Activated T-cell treated with anti-CD3 and anti-CD28 coated beads, Interleukin-2, amount 50 U/mL, for 72 hours (primary cell): ENCODE measurements at regions not wholly inside any gene's neighbourhood (a gene's known extent, or its start where the extent isn't known, plus 50 kb on each side); places are given as distances from the start of the nearest gene placed in this dataset.

ENCODE experiments used
- ATAC-seq, 2 donors: fragments of 150-1000 bp; cut with Tn5 transposase; replicated peaks in 1 of 2; 2 replicates each; pipeline ENCODE4 v1.10.0; 2021; ENCODE audit warnings: moderate library complexity in 2 of 2, mild to moderate bottlenecking in 1 of 2
- DNase-seq, 2 donors: peaks; one replicate each; pipeline ENCODE4 v3.0.0; 2021 to 2022; ENCODE audit warnings: mixed read lengths in 1 of 2
- H3K27ac Mint-ChIP-seq: one replicate; pipeline ENCODE4 v1.8.0; 2022; ENCODE audit warnings: mild to moderate bottlenecking, moderate library complexity, mixed read lengths
- H3K27me3 Mint-ChIP-seq: one replicate; pipeline ENCODE4 v1.8.0; 2022; ENCODE audit warnings: low read depth, mixed read lengths
- H3K36me3 Mint-ChIP-seq, 2 donors: one replicate each; pipeline ENCODE4 v1.8.0; 2022; ENCODE audit warnings: mixed read lengths in 2 of 2, mild to moderate bottlenecking in 1 of 2; ENCODE audit not compliant: insufficient read depth in 2 of 2
- H3K4me1 Mint-ChIP-seq: one replicate; pipeline ENCODE4 v1.8.0; 2022; ENCODE audit warnings: low read depth, mixed read lengths
- H3K4me3 Mint-ChIP-seq, 2 donors: one replicate each; pipeline ENCODE4 v1.8.0; 2022; ENCODE audit warnings: mild to moderate bottlenecking in 2 of 2, mixed read lengths in 2 of 2, moderate library complexity in 2 of 2
- H3K9me3 Mint-ChIP-seq, 2 donors: one replicate each; pipeline ENCODE4 v1.8.0; 2022; ENCODE audit warnings: mixed read lengths in 2 of 2

GRCh38 chr20:55232647-55233046 lies 757.3 kb downstream of the DOK5 start:
- Mint-ChIP-seq H3K27ac (no peak overlapping the region), H3K4me3 (no peak overlapping the region), H3K27me3 (no peaks in the 10 kb centered on the region), H3K4me1 (no peaks in the 10 kb centered on the region), H3K9me3 (peaks cover 0 to 6% of the 10 kb centered on the region in 2 donors), H3K36me3 (no peaks in the 10 kb centered on the region)
- ATAC-seq (no peak), DNase-seq (no peak)

- Mint-ChIP-seq H3K27ac (no peak overlapping the region), H3K4me3 (no peak overlapping the region), H3K27me3 (no peaks in the 10 kb centered on the region), H3K9me3 (peaks cover 0 to 6% of the 10 kb centered on the region in 2 donors), H3K4me1 (no peaks in the 10 kb centered on the region), H3K36me3 (no peaks in the 10 kb centered on the region)
- DNase-seq (no peak), ATAC-seq (no peak)
These were observed 754.1 kb downstream of the DOK5 start for GRCh38 chr20:55229451-55229850.

- no peak overlapping the region for H3K27ac Mint-ChIP-seq
- no peak for DNase-seq
- H3K27me3 Mint-ChIP-seq, result no peaks in the 10 kb centered on the region
- H3K4me1 Mint-ChIP-seq, result no peaks in the 10 kb centered on the region
- H3K9me3 Mint-ChIP-seq, result peaks cover 3 to 4% of the 10 kb centered on the region in 2 donors
- H3K36me3 Mint-ChIP-seq, result no peaks in the 10 kb centered on the region
- ATAC-seq, result no peak
- H3K4me3 Mint-ChIP-seq, result no peak overlapping the region
These were observed 741.3 kb downstream of the DOK5 start for GRCh38 chr20:55216525-55217242.

- no peak overlapping the region for H3K27ac Mint-ChIP-seq
- H3K4me1 Mint-ChIP-seq, result no peaks in the 10 kb centered on the region
- H3K36me3 Mint-ChIP-seq, result no peaks in the 10 kb centered on the region
- H3K9me3 Mint-ChIP-seq, result peaks cover 0 to 3% of the 10 kb centered on the region in 2 donors
- H3K4me3 Mint-ChIP-seq, result no peak overlapping the region
- no peak for DNase-seq
- no peaks in the 10 kb centered on the region for H3K27me3 Mint-ChIP-seq
- no peak for ATAC-seq
These were observed 738.3 kb downstream of the DOK5 start for GRCh38 chr20:55213653-55214052.

GRCh38 chr20:55211481-55211880 lies 736.1 kb downstream of the DOK5 start:
- Mint-ChIP-seq H3K27ac (no peak overlapping the region), H3K4me3 (no peak overlapping the region), H3K9me3 (peaks cover 2 to 4% of the 10 kb centered on the region in 2 donors), H3K27me3 (no peaks in the 10 kb centered on the region), H3K4me1 (no peaks in the 10 kb centered on the region), H3K36me3 (no peaks in the 10 kb centered on the region)
- ATAC-seq, result no peak
- DNase-seq, result no peak

- H3K27me3 Mint-ChIP-seq, result no peaks in the 10 kb centered on the region
- no peaks in the 10 kb centered on the region for H3K4me1 Mint-ChIP-seq
- H3K9me3 Mint-ChIP-seq, result peaks cover 2 to 5% of the 10 kb centered on the region in 2 donors
- H3K27ac Mint-ChIP-seq, result no peak overlapping the region
- DNase-seq, result no peak
- no peak for ATAC-seq
- H3K4me3 Mint-ChIP-seq, result no peak overlapping the region
- no peaks in the 10 kb centered on the region for H3K36me3 Mint-ChIP-seq
These were observed 730.3 kb downstream of the DOK5 start for GRCh38 chr20:55205665-55206064.

GRCh38 chr20:55200317-55200716 lies 724.9 kb downstream of the DOK5 start:
- no peak for DNase-seq

GRCh38 chr20:55194947-55195346 lies 719.6 kb downstream of the DOK5 start:
- no peak for DNase-seq
- Mint-ChIP-seq H3K4me3 (no peak overlapping the region), H3K36me3 (peaks cover 0 to 2% of the 10 kb centered on the region in 2 donors), H3K4me1 (no peaks in the 10 kb centered on the region), H3K27ac (no peak overlapping the region), H3K27me3 (no peaks in the 10 kb centered on the region), H3K9me3 (peaks cover 12 to 15% of the 10 kb centered on the region in 2 donors)
- ATAC-seq, result no peak

More at GRCh38 chr20:55200317-55200716, 724.9 kb downstream of the DOK5 start:
- Mint-ChIP-seq H3K4me1 (no peaks in the 10 kb centered on the region), H3K27me3 (no peaks in the 10 kb centered on the region), H3K27ac (no peak overlapping the region), H3K36me3 (no peaks in the 10 kb centered on the region), H3K9me3 (peaks cover 7% of the 10 kb centered on the region in 2 donors), H3K4me3 (no peak overlapping the region)
- ATAC-seq, result no peak

GRCh38 chr20:55186228-55186627 lies 710.8 kb downstream of the DOK5 start:
- Mint-ChIP-seq H3K27ac (no peak overlapping the region), H3K4me3 (no peak overlapping the region), H3K4me1 (no peaks in the 10 kb centered on the region), H3K36me3 (peaks cover 0 to 1% of the 10 kb centered on the region in 2 donors), H3K27me3 (no peaks in the 10 kb centered on the region), H3K9me3 (peaks cover 13 to 19% of the 10 kb centered on the region in 2 donors)
- no peak for ATAC-seq
- no peak for DNase-seq

- no peaks in the 10 kb centered on the region for H3K4me1 Mint-ChIP-seq
- ATAC-seq, result no peak
- no peak overlapping the region for H3K27ac Mint-ChIP-seq
- no peak for DNase-seq
- H3K27me3 Mint-ChIP-seq, result no peaks in the 10 kb centered on the region
- H3K4me3 Mint-ChIP-seq, result no peak overlapping the region
- H3K9me3 Mint-ChIP-seq, result peaks cover 6 to 9% of the 10 kb centered on the region in 2 donors
- peaks cover 0 to 3% of the 10 kb centered on the region in 2 donors for H3K36me3 Mint-ChIP-seq
These were observed 699.7 kb downstream of the DOK5 start for GRCh38 chr20:55175081-55175480.

GRCh38 chr20:55174635-55175034 lies 699.2 kb downstream of the DOK5 start:
- Mint-ChIP-seq H3K4me3 (no peak overlapping the region), H3K27ac (no peak overlapping the region), H3K36me3 (peaks cover 0 to 1% of the 10 kb centered on the region in 2 donors), H3K4me1 (no peaks in the 10 kb centered on the region), H3K9me3 (peaks cover 4 to 8% of the 10 kb centered on the region in 2 donors), H3K27me3 (no peaks in the 10 kb centered on the region)
- DNase-seq (no peak), ATAC-seq (no peak)

GRCh38 chr20:55174172-55174571 lies 698.8 kb downstream of the DOK5 start:
- no peak overlapping the region for H3K27ac Mint-ChIP-seq
- H3K27me3 Mint-ChIP-seq, result no peaks in the 10 kb centered on the region
- H3K36me3 Mint-ChIP-seq, result peaks cover 0 to 1% of the 10 kb centered on the region in 2 donors
- ATAC-seq (no peak), DNase-seq (no peak)
- peaks cover 4 to 8% of the 10 kb centered on the region in 2 donors for H3K9me3 Mint-ChIP-seq
- no peak overlapping the region for H3K4me3 Mint-ChIP-seq
- H3K4me1 Mint-ChIP-seq, result no peaks in the 10 kb centered on the region

- no peak for ATAC-seq
- peaks cover 4 to 8% of the 10 kb centered on the region in 2 donors for H3K9me3 Mint-ChIP-seq
- no peak for DNase-seq
- H3K27ac Mint-ChIP-seq, result no peak overlapping the region
- H3K4me3 Mint-ChIP-seq, result no peak overlapping the region
- peaks cover 0 to 1% of the 10 kb centered on the region in 2 donors for H3K36me3 Mint-ChIP-seq
- H3K4me1 Mint-ChIP-seq, result no peaks in the 10 kb centered on the region
- no peaks in the 10 kb centered on the region for H3K27me3 Mint-ChIP-seq
These were observed 698.2 kb downstream of the DOK5 start for GRCh38 chr20:55173601-55174000.
